H1 (cell line): ENCODE measurements at regions not wholly inside any gene's neighbourhood (a gene's known extent, or its start where the extent isn't known, plus 50 kb on each side); places are given as distances from the start of the nearest gene placed in this dataset.

Source experiments
- KDM1A ChIP-seq: fragments of 200-600, 300-600 bp; sonication (generic); IDR thresholded peaks from 2 replicates; pipeline ENCODE4 v1.7.1; 2016; ENCODE audit warnings: mild to moderate bottlenecking, low read length, borderline replicate concordance
- RBBP5 ChIP-seq: IDR thresholded peaks from 2 replicates; pipeline ENCODE4 v1.7.1; 2012; ENCODE audit warnings: low read depth, mild to moderate bottlenecking, inconsistent platforms, low read length, moderate library complexity, borderline replicate concordance

DNA sequence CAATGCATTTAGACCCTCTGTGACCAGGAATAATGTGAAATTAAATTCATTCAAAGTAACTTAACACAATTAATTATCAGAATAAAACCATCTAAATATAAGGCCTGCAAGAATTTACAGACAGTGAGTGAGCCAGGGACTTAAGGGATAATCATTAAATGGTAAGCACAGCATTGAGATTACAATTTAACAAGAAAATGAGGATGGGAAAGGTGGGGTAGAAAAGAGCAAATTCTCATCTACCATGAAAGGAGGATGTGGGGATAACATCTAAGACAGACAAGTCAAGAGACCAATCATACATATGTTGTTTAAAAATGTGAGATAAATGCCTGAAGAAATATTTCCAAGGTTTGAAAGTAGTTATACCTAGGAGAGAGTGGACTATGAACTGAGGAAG, 259.3 kb upstream of the NT5C1B start:
- TF ChIP-seq RBBP5 (no peak), KDM1A (no peak)
